Endodermal cell (in vitro differentiated cells): ENCODE measurements at regions not wholly inside any gene's neighbourhood (a gene's known extent, or its start where the extent isn't known, plus 50 kb on each side); places are given as distances from the start of the nearest gene placed in this dataset.

Experiments used
- DNase-seq: peaks from one replicate; pipeline ENCODE4 v3.0.0-alpha.2; 2017
- H3K27ac ChIP-seq: 2 replicates; pipeline ENCODE4 v1.5.1; 2013; ENCODE audit warnings: mild to moderate bottlenecking, low read depth, low read length, moderate library complexity
- H3K27me3 ChIP-seq: 2 replicates; pipeline ENCODE4 v1.6.1; 2013; ENCODE audit warnings: mild to moderate bottlenecking, low read length, moderate library complexity; ENCODE audit not compliant: insufficient read depth, control insufficient read depth, poor library complexity, severe bottlenecking
- H3K36me3 ChIP-seq: 2 replicates; pipeline ENCODE4 v1.7.0; 2013; ENCODE audit warnings: mild to moderate bottlenecking, low read length, moderate library complexity; ENCODE audit not compliant: control insufficient read depth, insufficient read depth
- H3K4me1 ChIP-seq: one replicate; pipeline ENCODE4 v1.7.0; 2013; ENCODE audit warnings: low read length; ENCODE audit not compliant: control insufficient read depth, insufficient read depth
- H3K4me3 ChIP-seq: 2 replicates; pipeline ENCODE4 v1.5.1; 2013; ENCODE audit warnings: mild to moderate bottlenecking, low read length, moderate library complexity
- H3K9ac ChIP-seq: 2 replicates; pipeline ENCODE4 v1.6.1; 2013; ENCODE audit warnings: mild to moderate bottlenecking, low read length, moderate library complexity; ENCODE audit not compliant: poor library complexity, severe bottlenecking; ENCODE audit errors: extremely low read depth
- H3K9me3 ChIP-seq: 2 replicates; pipeline ENCODE4 v1.6.1; 2013; ENCODE audit warnings: mild to moderate bottlenecking, low read length, moderate library complexity; ENCODE audit not compliant: control insufficient read depth
- H3K27ac Mint-ChIP-seq: 2 replicates; pipeline ENCODE4 v1.8.0; 2020; ENCODE audit warnings: mixed read lengths
- H3K27me3 Mint-ChIP-seq: 2 replicates; pipeline ENCODE4 v1.8.0; 2021; ENCODE audit warnings: mild to moderate bottlenecking, mixed read lengths; ENCODE audit not compliant: insufficient read depth
- H3K36me3 Mint-ChIP-seq: 2 replicates; pipeline ENCODE4 v1.8.0; 2020; ENCODE audit warnings: low read depth, mixed read lengths
- H3K4me1 Mint-ChIP-seq: 2 replicates; pipeline ENCODE4 v1.8.0; 2020; ENCODE audit warnings: mixed read lengths
- H3K4me3 Mint-ChIP-seq: 2 replicates; pipeline ENCODE4 v1.8.0; 2020; ENCODE audit warnings: mild to moderate bottlenecking, moderate library complexity, mixed read lengths
- H3K9me3 Mint-ChIP-seq: 2 replicates; pipeline ENCODE4 v1.8.0; 2020; ENCODE audit warnings: mild to moderate bottlenecking, mixed read lengths
- CTCF ChIP-seq: fragments of 200-600 bp; sonication (generic); conservative IDR thresholded peaks from 2 replicates; pipeline ENCODE4 v1.5.0; 2021; ENCODE audit warnings: antibody characterized with exemption, mild to moderate bottlenecking
- WGBS, 2 experiments: methylation state at CpG; one replicate each; pipeline versions ENCODE4 v1.1.5 to v1.1.7; 2013; ENCODE audit warnings: missing lambda C conversion rate in 2 of 2, mixed read lengths in 1 of 2; ENCODE audit not compliant: insufficient coverage in 1 of 2, insufficient read length in 1 of 2; 5-methylcytosine and 5-hydroxymethylcytosine counted together

GRCh38 chr7:153043440-153043839 lies 283.9 kb downstream of the ACTR3B start:
- no peak overlapping the region for H3K27ac Mint-ChIP-seq
- no peaks in the 10 kb centered on the region for H3K36me3 ChIP-seq

GRCh38 chr7:153044981-153045380 lies 285.4 kb downstream of the ACTR3B start:
- H3K27ac ChIP-seq: no peak overlapping the region
- Mint-ChIP-seq H3K27ac (no peak overlapping the region), H3K4me3 (no peak overlapping the region), H3K36me3 (no peaks in the 10 kb centered on the region), H3K27me3 (no peaks in the 10 kb centered on the region), H3K4me1 (no peaks in the 10 kb centered on the region), H3K9me3 (peaks cover 2% of the 10 kb centered on the region)
- no peak overlapping the region for H3K9ac ChIP-seq
- no peaks in the 10 kb centered on the region for H3K9me3 ChIP-seq
- no peaks in the 10 kb centered on the region for H3K27me3 ChIP-seq
- no peak overlapping the region for H3K4me3 ChIP-seq
- no peak for TF ChIP-seq CTCF
- H3K4me1 ChIP-seq: no peaks in the 10 kb centered on the region
- no peaks in the 10 kb centered on the region for H3K36me3 ChIP-seq
- DNase-seq: no peak

More at GRCh38 chr7:153043440-153043839, 283.9 kb downstream of the ACTR3B start:
- Histone ChIP-seq H3K9me3 (no peaks in the 10 kb centered on the region), H3K9ac (no peak overlapping the region), H3K27me3 (no peaks in the 10 kb centered on the region), H3K27ac (no peak overlapping the region), H3K4me3 (no peak overlapping the region), H3K4me1 (no peaks in the 10 kb centered on the region)
- H3K4me3 Mint-ChIP-seq: no peak overlapping the region
- TF ChIP-seq CTCF: no peak
- H3K36me3 Mint-ChIP-seq: no peaks in the 10 kb centered on the region
- no peak for DNase-seq
- H3K9me3 Mint-ChIP-seq: peaks cover 2% of the 10 kb centered on the region
- 89 to 91% methylated on average over 3 to 9 of the region's 9 CpGs for WGBS, 2 experiments
- H3K27me3 Mint-ChIP-seq: no peaks in the 10 kb centered on the region
- no peaks in the 10 kb centered on the region for H3K4me1 Mint-ChIP-seq

- no peak for DNase-seq
- Histone ChIP-seq H3K27me3 (no peaks in the 10 kb centered on the region), H3K27ac (no peak overlapping the region), H3K36me3 (no peaks in the 10 kb centered on the region), H3K4me1 (no peaks in the 10 kb centered on the region), H3K9ac (no peak overlapping the region), H3K4me3 (no peak overlapping the region), H3K9me3 (no peaks in the 10 kb centered on the region)
- Mint-ChIP-seq H3K4me3 (no peak overlapping the region), H3K4me1 (no peaks in the 10 kb centered on the region), H3K9me3 (peaks cover 2% of the 10 kb centered on the region), H3K27me3 (no peaks in the 10 kb centered on the region), H3K36me3 (no peaks in the 10 kb centered on the region), H3K27ac (no peak overlapping the region)
- 91 to 94% methylated on average over 21 of the region's 21 CpGs for WGBS, 2 experiments
- no peak for TF ChIP-seq CTCF
These were observed 287.8 kb downstream of the ACTR3B start for GRCh38 chr7:153047079-153047959.
